ENCODE measurements at regions not wholly inside any gene's neighbourhood (a gene's known extent, or its start where the extent isn't known, plus 50 kb on each side); places are given as distances from the start of the nearest gene placed in this dataset.

- Histone ChIP-seq H3K9ac (ENCODE audit: low read length) (no peak overlapping the region), H3K36me3 (ENCODE audit: insufficient read depth, low read length) (no peaks in the 10 kb centered on the region), H3K27me3 (ENCODE audit: insufficient read depth, low read length) (no peaks in the 10 kb centered on the region), H3F3A (ENCODE audit: insufficient read depth, low read length) (no peaks in the 10 kb centered on the region), H3K9me3 (ENCODE audit: low read length) (no peaks in the 10 kb centered on the region), H3K4me2 (ENCODE audit: low read length) (no peak overlapping the region), H3K4me1 (ENCODE audit: insufficient read depth, low read length, severe bottlenecking) (no peaks in the 10 kb centered on the region), H4K20me1 (ENCODE audit: insufficient read depth, low read length) (no peaks in the 10 kb centered on the region), H2AFZ (ENCODE audit: low read length) (no peak overlapping the region), H3K79me2 (ENCODE audit: insufficient read depth, low read length) (no peaks in the 10 kb centered on the region), H3K9me2 (ENCODE audit: low read depth, low read length) (no peaks in the 10 kb centered on the region), H3K27ac (ENCODE audit: low read depth, low read length, poor library complexity, severe bottlenecking) (no peak overlapping the region), H3K4me3 (ENCODE audit: low read depth, low read length, poor library complexity, severe bottlenecking) (no peak overlapping the region)
- TF ChIP-seq CTCF (IDR thresholded peaks at IDR 0.05; ENCODE audit: low read length) (no peak), EZH2 (IDR thresholded peaks at IDR 0.05; ENCODE audit: borderline replicate concordance, low read length) (no peak)
Measured at GRCh38 chr2:81703831-81704230, 1399.3 kb upstream of the LRRTM1 start.

- Histone ChIP-seq H3F3A (ENCODE audit: insufficient read depth, low read length) (no peaks in the 10 kb centered on the region), H3K27ac (ENCODE audit: low read depth, low read length, poor library complexity, severe bottlenecking) (no peak overlapping the region), H3K9me2 (ENCODE audit: low read depth, low read length) (no peaks in the 10 kb centered on the region), H3K9me3 (ENCODE audit: low read length) (no peaks in the 10 kb centered on the region), H3K36me3 (ENCODE audit: insufficient read depth, low read length) (no peaks in the 10 kb centered on the region), H2AFZ (ENCODE audit: low read length) (no peak overlapping the region), H3K79me2 (ENCODE audit: insufficient read depth, low read length) (no peaks in the 10 kb centered on the region), H3K9ac (ENCODE audit: low read length) (no peak overlapping the region), H3K4me1 (ENCODE audit: insufficient read depth, low read length, severe bottlenecking) (no peaks in the 10 kb centered on the region), H3K27me3 (ENCODE audit: insufficient read depth, low read length) (no peaks in the 10 kb centered on the region), H3K4me2 (ENCODE audit: low read length) (no peak overlapping the region), H3K4me3 (ENCODE audit: low read depth, low read length, poor library complexity, severe bottlenecking) (no peak overlapping the region), H4K20me1 (ENCODE audit: insufficient read depth, low read length) (no peaks in the 10 kb centered on the region)
- no peak for TF ChIP-seq CTCF (IDR thresholded peaks at IDR 0.05; ENCODE audit: low read length)
- no peak for TF ChIP-seq EZH2 (IDR thresholded peaks at IDR 0.05; ENCODE audit: borderline replicate concordance, low read length)
Measured at GRCh38 chr2:81692566-81692965, 1388.0 kb upstream of the LRRTM1 start.

- TF ChIP-seq EZH2 (IDR thresholded peaks at IDR 0.05; ENCODE audit: borderline replicate concordance, low read length) (no peak), CTCF (IDR thresholded peaks at IDR 0.05; ENCODE audit: low read length) (no peak)
- H3K9me2 ChIP-seq (ENCODE audit: low read depth, low read length), result no peaks in the 10 kb centered on the region
- no peak overlapping the region for H2AFZ ChIP-seq (ENCODE audit: low read length)
- H3K36me3 ChIP-seq (ENCODE audit: insufficient read depth, low read length), result no peaks in the 10 kb centered on the region
- H3F3A ChIP-seq (ENCODE audit: insufficient read depth, low read length), result no peaks in the 10 kb centered on the region
- H4K20me1 ChIP-seq (ENCODE audit: insufficient read depth, low read length), result no peaks in the 10 kb centered on the region
- H3K9me3 ChIP-seq (ENCODE audit: low read length), result no peaks in the 10 kb centered on the region
- no peaks in the 10 kb centered on the region for H3K79me2 ChIP-seq (ENCODE audit: insufficient read depth, low read length)
- no peak overlapping the region for H3K4me2 ChIP-seq (ENCODE audit: low read length)
- H3K4me1 ChIP-seq (ENCODE audit: insufficient read depth, low read length, severe bottlenecking), result no peaks in the 10 kb centered on the region
- no peak overlapping the region for H3K4me3 ChIP-seq (ENCODE audit: low read depth, low read length, poor library complexity, severe bottlenecking)
- no peak overlapping the region for H3K27ac ChIP-seq (ENCODE audit: low read depth, low read length, poor library complexity, severe bottlenecking)
- no peak overlapping the region for H3K9ac ChIP-seq (ENCODE audit: low read length)
- H3K27me3 ChIP-seq (ENCODE audit: insufficient read depth, low read length), result no peaks in the 10 kb centered on the region
Measured at GRCh38 chr2:81675641-81676040, 1371.1 kb upstream of the LRRTM1 start.
